Globus pallidus (tissue), 1 donor: ENCODE measurements at regions not wholly inside any gene's neighbourhood (a gene's known extent, or its start where the extent isn't known, plus 50 kb on each side); places are given as distances from the start of the nearest gene placed in this dataset.
"Not testable (repeated sequence)": the region's sequence is repeated elsewhere in the genome, so short reads cannot be mapped to it uniquely, and the experiment has no call there.

Experiments
- DNase-seq: peaks from one replicate; pipeline ENCODE4 v3.0.0-alpha.2; 2015; ENCODE audit warnings: low spot score

DNA sequence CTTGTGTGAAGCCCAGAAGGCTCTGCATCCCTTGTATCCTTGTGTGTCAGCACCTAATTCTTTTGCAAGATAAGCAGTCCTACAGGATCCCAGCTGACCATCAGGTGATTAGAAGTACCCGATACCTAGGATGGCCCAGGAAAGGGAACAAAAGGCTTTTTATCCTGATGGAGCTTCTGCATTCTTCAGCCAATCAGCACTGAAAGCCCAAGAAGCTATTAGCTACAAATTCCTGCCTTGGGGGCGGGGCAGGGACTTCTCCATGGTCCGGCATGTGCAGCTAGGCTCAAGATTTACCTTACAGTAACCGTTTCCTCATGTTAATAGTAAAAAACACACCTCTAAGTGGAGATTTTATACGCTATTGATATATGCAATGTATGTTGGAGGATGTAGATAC is 264.6 kb upstream of the THUMPD2 start:
- DNase-seq, result no peak

DNA sequence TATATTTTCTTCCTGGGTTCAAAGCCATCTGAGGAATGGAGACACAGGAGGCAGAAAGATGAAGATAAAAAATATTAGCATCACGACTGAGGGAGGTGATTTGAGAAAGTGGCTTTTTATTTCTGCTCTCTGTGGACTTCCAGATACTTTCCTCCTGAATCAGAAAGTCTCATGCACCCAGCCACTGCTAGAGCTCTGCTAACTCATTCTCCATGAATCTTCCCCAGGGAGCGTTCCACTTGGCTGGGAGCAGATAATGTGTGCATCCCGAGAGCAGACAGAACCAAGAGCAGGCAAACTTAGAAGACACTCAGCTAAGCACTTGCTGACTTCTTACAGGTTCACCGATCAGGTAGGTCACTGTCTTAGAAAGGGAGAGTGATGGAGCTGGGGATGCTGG is 264.1 kb upstream of the THUMPD2 start:
- DNase-seq, result no peak

DNA sequence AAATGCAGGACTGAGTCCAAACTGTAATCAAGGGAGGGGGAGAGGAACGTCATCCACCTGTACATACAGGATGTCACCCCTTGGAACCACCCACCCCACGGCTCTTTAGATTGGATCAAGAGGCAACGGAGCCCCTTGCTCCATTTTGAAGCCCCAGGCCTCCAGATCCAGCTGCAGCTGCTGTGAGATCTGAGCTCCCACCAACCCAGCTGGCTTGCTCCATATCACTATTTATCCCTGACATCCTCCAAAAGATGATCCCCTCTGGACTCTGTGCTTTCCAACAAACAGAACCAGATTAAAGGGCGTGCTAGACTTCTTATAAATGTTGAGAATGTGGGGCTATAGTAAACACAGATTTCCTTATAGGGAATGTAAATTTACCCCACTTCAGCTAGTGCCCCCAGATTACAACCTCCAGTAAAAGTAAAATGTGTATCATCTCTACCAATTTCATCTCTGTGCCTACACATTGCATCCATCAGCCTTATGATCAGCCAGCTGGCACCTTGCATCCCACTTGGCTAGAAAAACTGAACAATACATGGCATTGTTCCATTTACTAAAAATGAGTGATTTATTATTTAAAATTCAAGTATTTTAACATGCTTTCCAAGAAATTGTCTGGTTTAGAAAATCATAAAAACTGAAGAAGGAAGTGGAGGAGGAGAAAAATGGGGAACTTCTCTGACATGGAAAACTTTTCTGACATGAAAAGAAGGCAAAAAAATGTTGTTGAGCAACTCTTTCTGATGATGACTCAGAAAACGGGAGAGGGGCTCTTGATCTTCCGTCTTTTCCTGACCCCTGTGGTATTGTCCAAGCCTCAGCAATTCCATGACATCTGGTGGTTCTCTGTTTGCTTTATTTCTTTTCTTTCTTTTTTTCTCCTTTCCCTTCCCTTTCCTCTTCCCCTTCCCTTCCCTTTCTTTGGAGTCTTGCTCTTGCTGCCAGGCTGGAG is 262.6 kb upstream of the THUMPD2 start:
- no peak for DNase-seq

DNA sequence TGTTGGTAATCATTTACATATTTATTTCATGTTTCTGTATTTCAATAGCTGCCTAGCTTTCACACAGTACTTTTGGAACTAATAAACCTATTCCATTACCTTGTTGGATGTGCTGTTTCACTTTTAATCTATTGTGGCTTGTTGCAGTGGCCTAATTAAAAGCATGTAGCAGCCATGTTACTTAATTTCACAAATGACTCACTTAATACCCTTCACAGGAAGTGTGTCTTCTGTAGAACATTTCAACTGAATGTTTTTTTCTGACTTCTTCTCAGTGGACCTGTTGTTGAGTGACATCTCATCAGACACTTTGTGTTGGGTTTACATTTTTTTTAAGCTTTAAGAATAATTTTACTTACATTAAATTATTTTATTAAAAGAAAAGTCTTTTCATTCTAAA is 260.5 kb upstream of the THUMPD2 start:
- DNase-seq, result no peak

DNA sequence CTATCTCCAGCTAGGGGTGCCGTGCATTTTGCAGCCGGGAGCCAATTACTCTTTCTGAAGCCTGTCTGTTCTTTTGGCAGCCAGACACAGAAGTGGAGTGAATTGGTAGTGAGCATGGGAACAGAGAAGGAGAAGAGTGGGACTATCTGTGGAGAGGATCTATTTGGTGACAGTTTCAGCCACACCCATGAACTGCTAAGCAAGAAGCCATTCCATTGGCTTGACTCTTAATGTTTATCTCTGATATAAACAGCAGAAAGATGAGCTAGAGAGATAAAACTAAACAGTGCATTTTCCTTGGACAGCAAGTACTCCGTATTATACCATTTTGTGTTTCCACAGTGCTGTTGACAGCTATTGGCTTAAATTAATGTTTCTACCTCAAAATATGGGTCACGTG is 259.6 kb upstream of the THUMPD2 start:
- DNase-seq, result no peak

DNA sequence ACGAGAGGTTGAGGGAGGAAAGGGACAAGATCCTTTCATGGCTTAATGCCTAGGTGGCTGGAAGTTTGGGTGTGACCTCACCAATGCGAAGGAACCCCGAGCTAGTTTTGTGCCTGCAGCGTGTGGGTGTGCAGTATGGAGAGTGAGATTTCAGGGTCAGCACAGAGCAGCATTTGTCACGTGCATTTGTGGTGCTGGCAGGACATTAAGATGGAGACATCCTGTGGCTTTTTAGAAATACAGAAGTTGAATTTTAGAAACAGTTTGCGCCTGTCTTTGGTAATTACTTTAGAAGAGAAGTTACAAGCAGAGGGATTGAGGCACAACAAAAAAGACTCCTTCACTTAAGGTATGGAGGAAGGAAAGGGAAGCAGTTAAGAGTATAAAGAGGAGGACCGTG is 258.2 kb upstream of the THUMPD2 start:
- DNase-seq, result peak; percentile 33

DNA sequence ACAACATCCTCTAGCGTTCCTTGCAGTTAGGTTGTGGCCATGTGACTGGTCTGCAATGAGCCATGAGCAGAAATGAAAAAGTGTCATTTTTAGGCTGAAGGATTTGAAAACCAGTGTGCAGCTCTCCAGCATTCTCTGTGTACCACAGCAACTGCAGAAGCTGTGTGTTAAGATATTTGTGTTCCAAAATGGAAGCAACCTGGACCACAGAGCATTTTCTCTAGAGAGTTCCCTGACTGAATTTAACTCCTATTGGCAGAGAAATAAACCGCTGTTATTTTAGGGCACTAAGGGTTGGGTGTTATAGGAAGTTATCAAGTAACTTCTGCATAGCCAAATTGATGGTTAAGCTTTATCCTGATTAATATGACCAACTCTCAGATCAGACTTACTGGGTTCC is 257.2 kb upstream of the THUMPD2 start:
- DNase-seq, result no peak

DNA sequence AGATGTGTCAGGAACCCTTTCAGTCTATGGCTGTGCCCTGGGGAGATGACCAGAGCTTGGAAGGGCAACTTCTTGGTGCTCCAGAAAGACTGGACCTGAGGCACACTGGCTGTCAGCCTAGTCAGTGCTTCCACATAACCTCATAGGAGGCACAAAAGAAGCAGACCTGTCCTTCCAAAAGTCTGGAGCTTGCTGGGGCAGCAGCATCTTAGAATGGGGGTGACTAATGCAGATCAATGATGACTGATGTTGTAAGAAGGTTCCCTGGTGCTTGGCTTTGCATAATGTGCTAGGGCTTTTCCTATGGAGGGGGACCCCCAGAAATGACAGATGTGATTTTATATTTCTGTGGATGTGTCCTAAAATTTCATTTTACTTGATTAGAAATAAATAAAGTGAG is 255.7 kb upstream of the THUMPD2 start:
- no peak for DNase-seq

DNA sequence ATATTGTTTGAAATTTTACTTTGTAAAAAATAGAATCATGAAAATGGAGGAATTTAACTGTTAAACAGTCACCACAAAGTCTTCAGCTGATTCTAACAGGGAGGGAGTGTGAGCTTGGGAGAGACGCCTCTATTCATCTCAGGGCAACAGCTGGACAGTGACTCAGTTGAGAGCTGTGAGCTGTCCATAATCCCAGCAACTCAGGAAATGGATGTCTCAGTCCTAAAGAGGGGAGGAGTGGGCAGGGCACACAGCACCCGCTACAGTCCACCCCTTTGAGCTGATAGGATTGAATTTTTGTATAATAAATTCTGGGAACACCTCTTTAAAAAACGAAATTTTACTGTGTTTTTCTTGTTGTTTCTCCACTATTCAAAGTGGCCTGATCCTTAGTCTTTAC is 255.1 kb upstream of the THUMPD2 start:
- DNase-seq, result no peak

DNA sequence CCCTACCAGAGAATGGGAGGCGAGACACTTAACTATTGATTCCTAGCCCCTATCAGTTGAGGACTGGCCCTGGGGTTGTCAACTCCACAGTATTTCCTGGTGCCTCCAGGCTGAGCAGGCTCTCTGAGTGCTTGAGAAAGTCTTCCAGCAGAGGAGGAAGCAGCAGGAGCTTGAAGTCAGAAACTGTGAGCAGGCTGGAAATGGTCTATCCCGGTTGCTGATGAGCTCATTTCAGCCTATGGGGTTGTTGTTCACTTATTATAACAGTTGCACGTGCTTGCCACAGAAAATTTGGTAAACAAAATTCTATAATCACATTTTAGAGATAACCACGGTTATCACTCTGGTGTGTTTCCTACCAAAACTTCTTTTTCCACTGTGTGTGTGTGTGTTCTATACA is 254.7 kb upstream of the THUMPD2 start:
- DNase-seq, result no peak

DNA sequence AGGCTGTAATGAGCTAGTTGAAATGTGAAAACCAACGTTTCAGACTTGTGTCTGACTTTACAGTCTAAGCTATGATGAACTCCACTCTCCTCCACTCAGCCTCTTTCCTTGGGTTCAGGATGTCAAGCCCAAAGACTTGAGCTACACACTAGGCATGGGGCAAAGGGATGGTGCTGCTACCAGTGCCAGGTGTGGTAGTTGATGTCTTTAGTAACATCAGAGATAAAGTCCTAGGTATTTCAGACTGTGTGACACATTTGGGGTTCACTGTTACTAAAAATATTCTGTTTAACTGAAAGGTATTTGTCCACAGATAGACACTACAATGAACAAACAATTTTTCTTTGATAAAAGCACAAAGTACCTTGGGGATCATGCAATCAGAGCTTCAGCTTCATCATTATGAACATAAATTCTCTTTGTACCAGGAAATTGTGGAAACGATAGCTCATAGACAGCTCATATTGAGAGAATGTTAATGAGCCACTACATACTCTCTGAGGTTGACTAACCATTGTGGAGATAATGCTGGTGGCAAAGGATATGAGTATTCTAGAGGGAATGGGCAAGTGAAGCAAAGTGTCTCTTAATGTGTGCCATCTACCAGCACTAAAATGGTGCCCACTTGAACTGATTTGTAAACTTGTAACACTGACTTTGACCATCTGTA is 253.7 kb upstream of the THUMPD2 start:
- DNase-seq, result no peak

DNA sequence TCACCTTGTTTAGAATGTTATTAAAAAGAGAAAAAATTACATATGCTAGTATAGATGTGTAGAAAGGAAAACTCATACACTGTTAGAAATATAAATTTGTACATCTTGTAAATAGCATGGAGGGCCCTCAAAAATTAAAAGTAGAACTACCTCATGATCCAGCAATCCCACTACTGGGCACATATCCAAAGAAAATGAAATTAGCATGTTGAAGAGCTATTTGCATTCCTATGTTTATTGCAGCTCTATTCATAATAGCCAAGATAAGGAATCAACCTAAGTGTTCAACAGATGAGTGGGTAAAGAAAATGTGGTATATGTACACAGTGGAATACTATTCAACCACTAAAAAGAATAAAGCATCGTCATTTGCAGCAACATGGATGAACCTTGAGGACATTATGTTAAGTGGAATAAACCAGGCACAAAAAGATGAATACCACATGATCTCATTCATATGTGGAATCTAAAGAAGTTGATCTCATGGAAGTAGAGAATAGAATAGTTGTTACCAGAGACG is 251.5 kb upstream of the THUMPD2 start:
- DNase-seq, result no peak

DNA sequence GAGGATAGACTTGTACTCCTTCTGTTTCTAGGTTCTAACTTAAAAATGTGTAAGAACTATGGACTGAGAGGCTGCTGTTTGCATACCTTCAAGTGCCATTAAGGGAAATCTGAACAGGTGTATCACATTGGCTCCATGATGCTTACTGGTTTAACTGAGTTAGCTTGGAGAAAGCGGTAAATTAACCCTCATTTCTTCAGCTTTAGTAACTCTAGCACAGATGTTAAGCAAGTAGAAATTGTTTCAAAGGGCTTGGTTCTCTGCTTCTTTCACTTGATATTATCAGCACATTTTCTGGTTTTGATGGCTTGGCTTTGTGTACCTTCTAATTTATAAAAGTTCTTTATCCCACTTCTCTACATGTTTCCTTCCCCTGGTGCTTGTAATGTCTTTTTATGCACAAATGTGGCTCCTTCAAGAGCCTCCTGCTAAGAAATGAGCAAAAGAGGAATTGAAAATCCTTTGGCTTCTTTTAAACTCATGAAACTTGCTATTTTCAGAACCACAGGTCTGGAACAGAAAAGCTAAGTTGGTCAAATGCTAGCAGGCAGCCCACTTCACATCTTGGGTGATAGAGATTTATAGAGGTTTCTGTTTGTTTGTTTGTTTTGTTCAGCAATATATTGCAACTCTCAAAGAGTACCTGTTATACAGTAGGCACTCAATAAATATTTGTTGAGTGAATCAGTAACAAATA is 249.9 kb upstream of the THUMPD2 start:
- peak; percentile 54 for DNase-seq

DNA sequence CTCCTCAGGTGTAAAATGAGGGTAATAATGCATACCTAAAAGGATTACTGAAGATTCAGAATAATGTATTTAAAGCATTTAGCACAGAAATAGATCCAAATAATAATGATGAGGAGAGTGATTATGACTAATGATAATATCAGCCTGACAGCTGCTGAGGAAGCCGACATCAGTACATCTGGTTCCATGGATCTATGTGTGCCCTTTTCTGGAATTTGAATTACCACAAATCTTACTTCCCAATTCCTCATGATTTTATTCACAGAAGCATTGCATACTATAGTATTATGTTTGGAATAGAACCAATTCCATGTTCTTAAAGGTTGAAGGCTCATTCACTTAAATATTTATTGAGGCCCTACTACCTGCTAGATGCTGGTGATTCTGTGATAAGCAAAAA is 248.9 kb upstream of the THUMPD2 start:
- DNase-seq, result no peak

DNA sequence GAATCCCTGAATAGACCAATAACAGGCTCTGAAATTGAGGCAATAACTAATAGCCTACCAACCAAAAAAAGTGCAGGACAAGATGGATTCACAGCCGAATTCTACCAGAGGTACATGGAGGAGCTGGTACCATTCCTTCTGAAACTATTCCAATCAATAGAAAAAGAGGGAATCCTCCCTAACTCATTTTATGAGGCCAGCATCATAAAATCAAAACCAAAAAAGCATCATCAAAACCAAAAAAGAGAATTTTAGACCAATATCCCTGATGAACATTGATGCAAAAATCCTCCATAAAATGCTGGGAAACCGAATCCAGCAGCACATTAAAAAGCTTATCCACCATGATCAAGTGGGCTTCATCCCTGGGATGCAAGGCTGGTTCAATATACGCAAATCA is 246.2 kb upstream of the THUMPD2 start:
- DNase-seq, result not testable (repeated sequence)

DNA sequence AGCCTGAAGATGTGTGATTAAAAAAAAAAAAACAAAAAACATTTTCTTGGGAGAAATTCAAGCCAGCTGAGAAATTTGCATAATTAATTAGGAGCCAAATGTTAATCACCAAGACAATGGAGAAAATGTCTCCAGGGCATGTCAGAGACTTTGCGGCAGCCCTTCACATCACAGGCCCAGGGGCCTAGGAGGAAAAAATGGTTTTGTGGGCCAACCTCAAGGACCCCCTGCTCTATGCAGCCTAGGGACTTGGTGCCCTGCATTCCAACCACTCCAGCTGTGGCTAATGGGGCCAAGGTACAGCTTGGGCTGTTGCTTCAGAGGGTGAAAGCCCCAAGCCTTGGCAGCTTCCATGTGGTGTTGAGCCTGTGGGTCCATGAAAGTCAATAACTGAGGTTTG is 241.9 kb upstream of the THUMPD2 start:
- no peak for DNase-seq

DNA sequence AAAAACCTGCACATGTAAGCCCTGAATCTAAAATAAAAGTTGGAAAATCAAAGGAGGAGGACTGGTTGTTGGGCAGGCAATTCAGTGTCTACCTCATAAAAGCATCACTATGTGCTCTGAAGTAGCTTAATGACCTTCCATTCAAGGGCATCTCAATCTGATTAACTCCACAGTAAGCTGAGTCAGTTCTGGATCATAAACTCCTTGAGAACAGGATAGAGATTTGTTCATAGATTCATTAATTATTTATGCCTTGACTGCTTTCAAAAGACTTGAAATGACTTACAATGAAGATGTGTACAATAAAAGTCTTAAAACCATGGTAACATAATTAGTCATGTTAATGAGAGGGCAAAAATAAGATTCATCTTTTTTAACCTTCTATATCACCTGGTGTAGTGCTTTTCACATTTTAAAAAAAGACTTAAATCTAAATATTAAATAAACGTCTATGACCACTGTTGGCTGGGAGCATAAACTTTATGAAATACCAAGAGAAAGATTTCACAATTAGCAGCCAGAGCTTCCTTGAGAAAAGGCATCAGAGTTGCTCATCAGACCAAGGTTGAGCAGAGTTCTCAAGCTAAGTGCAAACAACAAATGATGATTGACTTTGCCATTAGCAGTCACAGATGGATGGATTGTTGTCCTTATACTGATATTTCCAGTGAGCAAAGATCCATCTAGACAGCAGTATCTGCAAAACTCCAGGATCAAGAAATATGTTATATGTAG is 237.3 kb upstream of the THUMPD2 start:
- DNase-seq, result no peak

DNA sequence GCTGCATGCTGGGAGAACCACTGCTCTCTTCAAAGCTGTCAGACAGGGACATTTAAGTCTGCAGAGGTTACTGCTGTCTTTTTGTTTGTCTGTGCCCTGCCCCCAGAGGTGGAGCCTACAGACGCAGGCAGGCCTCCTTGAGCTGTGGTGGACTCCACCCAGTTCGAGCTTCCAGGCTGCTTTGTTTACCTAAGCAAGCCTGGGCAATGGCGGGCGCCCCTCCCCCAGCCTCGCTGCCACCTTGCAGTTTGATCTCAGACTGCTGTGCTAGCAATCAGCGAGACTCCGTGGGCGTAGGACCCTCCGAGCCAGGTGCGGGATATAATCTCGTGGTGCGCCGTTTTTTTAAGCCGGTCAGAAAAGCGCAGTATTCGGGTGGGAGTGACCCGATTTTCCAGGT is 234.9 kb upstream of the THUMPD2 start:
- not testable (repeated sequence) for DNase-seq

DNA sequence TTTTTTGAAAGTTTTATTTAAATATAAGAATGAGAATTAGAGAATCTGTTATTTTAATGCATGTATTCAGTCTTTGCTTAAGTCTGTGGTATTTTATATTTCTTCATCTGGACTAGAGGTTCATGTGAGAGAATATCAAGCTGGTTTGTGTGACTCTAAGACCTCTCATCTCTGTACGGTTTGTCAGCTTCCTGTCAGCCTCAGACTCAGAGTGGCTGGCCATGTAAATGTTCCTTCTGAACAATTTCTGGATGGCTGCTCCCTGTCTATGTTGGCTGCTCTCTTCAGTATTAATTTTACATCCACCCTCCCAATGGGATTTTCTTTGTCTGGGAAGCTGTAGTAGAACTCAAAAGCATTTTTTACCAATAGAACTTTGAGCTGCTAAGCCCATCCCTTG is 225.3 kb upstream of the THUMPD2 start:
- DNase-seq, result no peak

DNA sequence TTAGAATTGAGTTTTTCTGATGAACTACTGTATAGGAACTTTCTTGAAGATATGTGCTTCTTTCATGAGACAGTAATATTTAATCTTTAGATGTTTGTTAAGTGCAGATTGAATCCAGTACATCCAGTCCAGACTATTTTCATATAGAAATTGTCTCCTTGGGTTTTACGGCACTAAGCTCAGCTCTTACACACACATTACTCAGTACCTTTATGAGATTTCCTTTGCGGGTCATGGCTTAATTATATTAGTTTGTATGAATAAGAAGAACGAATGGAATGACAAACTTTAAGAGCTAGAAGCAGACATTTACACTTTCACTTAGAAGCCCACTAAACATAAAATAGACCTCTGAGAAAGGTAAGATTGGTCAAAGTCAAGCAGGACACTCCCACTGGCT is 223.3 kb upstream of the THUMPD2 start:
- no peak for DNase-seq

DNA sequence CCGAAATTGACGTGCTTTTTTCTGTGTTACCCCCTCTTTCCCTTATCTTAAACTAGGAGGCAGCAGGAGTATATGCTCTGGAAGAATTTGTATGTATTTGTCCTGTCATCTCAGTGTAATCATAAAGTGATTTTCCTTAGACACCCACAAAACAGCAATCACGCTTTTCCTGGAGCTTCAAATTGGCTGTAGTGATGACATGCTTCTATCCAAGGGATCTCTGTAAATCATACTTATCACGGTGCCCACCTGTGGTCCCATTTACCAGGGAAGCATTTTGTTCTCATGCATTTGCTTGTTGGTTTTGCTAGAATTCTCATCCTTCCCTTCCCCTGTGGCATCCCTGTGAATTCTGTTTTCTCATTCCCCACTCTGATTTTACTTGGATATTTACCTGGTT is 220.8 kb upstream of the THUMPD2 start:
- no peak for DNase-seq

DNA sequence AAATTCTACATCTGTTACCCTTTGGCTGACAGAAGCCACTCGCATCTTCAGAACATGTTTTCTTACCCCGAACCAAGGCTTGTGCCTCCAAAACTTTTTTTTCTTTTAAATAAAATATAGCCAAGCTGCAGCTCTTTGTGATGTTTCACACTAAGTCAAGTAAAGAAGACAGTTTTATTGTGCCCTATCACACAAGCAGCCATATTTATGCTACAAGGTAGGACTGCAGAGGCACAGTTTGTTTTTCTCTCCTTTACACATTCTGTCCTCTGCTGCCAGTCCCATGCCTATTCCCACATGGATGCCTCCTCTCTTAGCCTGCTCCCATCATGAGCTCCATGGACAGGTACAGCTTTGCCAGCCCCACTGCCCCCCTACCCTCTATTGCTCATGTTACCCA is 219.6 kb upstream of the THUMPD2 start:
- no peak for DNase-seq
